Activated B cell treated with CpG ODN at 0.5 μM for 24 hours (primary cell): ENCODE measurements at regions not wholly inside any gene's neighbourhood (a gene's known extent, or its start where the extent isn't known, plus 50 kb on each side); places are given as distances from the start of the nearest gene placed in this dataset.

Source experiments
- ATAC-seq: fragments of 200-7000 bp; cut with Tn5 transposase; one replicate; pipeline ENCODE4 v1.10.0; 2021; ENCODE audit warnings: low read depth, mild to moderate bottlenecking, moderate library complexity
- CTCF ChIA-PET: fragments of 350-600 bp; sonication (Branson Sonifier 250); formaldehyde crosslinking; loops from one replicate; lab custom pipeline; 2021; ENCODE audit warnings: antibody characterized with exemption; lab: Charles Lee
- POLR2A ChIA-PET: fragments of 350-600 bp; sonication (Branson Sonifier 250); formaldehyde crosslinking; loops from one replicate; lab custom pipeline; 2021; ENCODE audit warnings: antibody characterized with exemption; lab: Charles Lee
- DNase-seq: peaks from one replicate; pipeline ENCODE4 v3.0.0; 2022
- H3K27ac Mint-ChIP-seq: one replicate; pipeline ENCODE4 v1.8.0; 2020; ENCODE audit warnings: mixed read lengths
- H3K27me3 Mint-ChIP-seq: one replicate; pipeline ENCODE4 v1.8.0; 2021; ENCODE audit warnings: mixed read lengths
- H3K36me3 Mint-ChIP-seq: one replicate; pipeline ENCODE4 v1.8.0; 2021; ENCODE audit warnings: low read depth, mixed read lengths
- H3K4me1 Mint-ChIP-seq: one replicate; pipeline ENCODE4 v1.8.0; 2021; ENCODE audit warnings: mixed read lengths
- H3K4me3 Mint-ChIP-seq: one replicate; pipeline ENCODE4 v1.8.0; 2020; ENCODE audit warnings: mild to moderate bottlenecking, mixed read lengths
- H3K9me3 Mint-ChIP-seq: one replicate; pipeline ENCODE4 v1.8.0; 2020; ENCODE audit warnings: mixed read lengths
- CTCF ChIP-seq: fragments of 200-600 bp; IDR thresholded peaks from one replicate; pipeline ENCODE4 v1.8.0; 2022; ENCODE audit warnings: antibody characterized with exemption, mild to moderate bottlenecking
- intact Hi-C: fragments of 100-400 bp; cut with micrococcal nuclease; formaldehyde crosslinking; loops from one replicate; pipeline ENCODE4 v1.15.1; 2024

- TF ChIP-seq CTCF, result no peak
- Mint-ChIP-seq H3K9me3 (no peaks in the 10 kb centered on the region), H3K4me1 (peaks cover 14% of the 10 kb centered on the region), H3K36me3 (no peaks in the 10 kb centered on the region), H3K27me3 (peaks cover 17% of the 10 kb centered on the region), H3K4me3 (no peak overlapping the region), H3K27ac (no peak overlapping the region)
- ATAC-seq (no peak), DNase-seq (no peak)
- CTCF ChIA-PET, result no interaction called here
- POLR2A ChIA-PET, result no interaction called here
- intact Hi-C loops, result no loop called here
Observed at GRCh38 chr20:51190783-51191180, 167.9 kb upstream of the KCNG1 start.

DNA sequence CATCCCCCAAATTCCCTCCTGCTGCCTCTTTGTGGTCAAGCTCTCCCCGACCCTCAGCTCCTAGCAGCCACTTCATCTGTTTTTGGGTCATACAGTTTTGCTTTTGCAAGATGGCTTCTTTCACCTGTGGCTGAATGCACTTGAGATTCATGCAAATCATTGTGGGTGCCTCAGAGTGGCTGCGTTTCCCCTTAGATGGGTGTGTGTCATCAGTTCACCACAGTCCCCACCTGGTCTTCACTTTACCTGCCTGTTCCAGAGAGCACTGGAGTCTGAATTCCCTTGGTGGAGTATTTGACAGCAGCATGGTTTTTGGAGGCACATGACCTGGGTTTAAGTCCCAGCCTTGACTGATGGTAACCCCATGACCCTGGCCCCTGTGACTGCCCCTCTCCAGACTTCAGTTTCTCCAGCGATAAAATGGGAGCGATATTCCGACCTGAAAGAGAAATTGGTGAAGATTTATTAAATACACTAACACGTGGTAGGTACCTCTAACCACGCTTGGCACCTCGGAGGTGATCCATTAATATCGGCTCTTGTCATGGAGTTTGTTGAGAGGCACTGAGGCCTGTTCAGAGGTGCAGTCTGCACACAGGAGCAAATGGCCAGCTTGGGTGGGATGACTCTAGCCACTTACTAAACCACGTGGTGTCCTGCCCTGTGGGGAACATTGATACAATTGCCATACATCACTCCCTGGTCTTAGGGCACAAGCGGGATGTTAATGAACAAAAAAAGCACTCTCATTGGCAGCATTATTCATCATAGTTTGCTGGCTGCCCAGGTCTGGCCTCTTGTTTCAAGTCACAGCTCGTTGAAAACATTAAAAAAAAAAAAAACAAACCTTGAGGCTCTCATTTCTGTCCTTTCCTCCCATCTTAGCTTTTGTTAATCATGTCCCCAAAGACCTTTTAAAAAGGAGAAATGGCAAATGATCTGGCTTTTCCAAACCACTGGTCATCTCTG lies 167.2 kb upstream of the KCNG1 start:
- CTCF ChIA-PET, result no interaction called here
- Mint-ChIP-seq H3K27me3 (peaks cover 12% of the 10 kb centered on the region), H3K9me3 (no peaks in the 10 kb centered on the region), H3K36me3 (no peaks in the 10 kb centered on the region), H3K27ac (no peak overlapping the region), H3K4me1 (peaks cover 14% of the 10 kb centered on the region), H3K4me3 (no peak overlapping the region)
- intact Hi-C loops, result no loop called here
- TF ChIP-seq CTCF, result no peak
- ATAC-seq, result no peak
- POLR2A ChIA-PET, result interaction anchor here (0.6 kb wide), 1 partner anchor 126 kb away, joined by 3 read pairs; no protein-coding TSS in a partner anchor
- DNase-seq, result no peak

DNA sequence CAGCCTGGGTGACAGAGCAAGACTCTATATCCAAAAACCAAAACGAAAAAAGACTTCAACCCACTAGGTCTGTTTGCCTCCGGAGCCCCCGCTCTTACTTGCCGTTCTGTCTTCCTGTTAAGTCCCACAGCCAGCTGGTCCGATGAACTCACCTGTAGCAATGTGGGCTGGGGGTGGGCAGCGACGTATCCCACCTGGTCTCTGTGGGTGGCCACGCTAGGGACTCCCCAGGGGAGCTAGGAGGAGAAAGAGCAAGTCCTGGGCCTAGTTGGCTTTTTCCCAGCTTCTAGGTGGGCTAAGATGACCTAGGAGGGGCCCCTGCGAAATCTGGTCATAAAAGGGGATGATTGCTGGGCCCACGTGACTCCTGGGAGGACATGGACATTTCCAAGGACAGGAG lies 166.0 kb upstream of the KCNG1 start:
- ChIA-PET CTCF (no interaction called here), POLR2A (no interaction called here)
- no peak overlapping the region for H3K27ac Mint-ChIP-seq
- H3K27me3 Mint-ChIP-seq, result peaks cover 13% of the 10 kb centered on the region
- ATAC-seq, result no peak
- H3K4me3 Mint-ChIP-seq, result no peak overlapping the region
- intact Hi-C loops, result no loop called here
- H3K4me1 Mint-ChIP-seq, result peaks cover 14% of the 10 kb centered on the region
- no peaks in the 10 kb centered on the region for H3K36me3 Mint-ChIP-seq
- DNase-seq, result no peak
- no peaks in the 10 kb centered on the region for H3K9me3 Mint-ChIP-seq
- no peak for TF ChIP-seq CTCF

- H3K9me3 Mint-ChIP-seq, result no peaks in the 10 kb centered on the region
- H3K36me3 Mint-ChIP-seq, result no peaks in the 10 kb centered on the region
- DNase-seq (no peak), ATAC-seq (no peak)
- CTCF ChIA-PET, result no interaction called here
- no peak for TF ChIP-seq CTCF
- H3K4me3 Mint-ChIP-seq, result no peak overlapping the region
- H3K4me1 Mint-ChIP-seq, result peaks cover 14% of the 10 kb centered on the region
- POLR2A ChIA-PET, result no interaction called here
- intact Hi-C loops, result no loop called here
- H3K27me3 Mint-ChIP-seq, result peaks cover 14% of the 10 kb centered on the region
- no peak overlapping the region for H3K27ac Mint-ChIP-seq
Observed at GRCh38 chr20:51187261-51187660, 164.4 kb upstream of the KCNG1 start.

GRCh38 chr20:51185861-51186260 lies 163.0 kb upstream of the KCNG1 start:
- no peak overlapping the region for H3K4me3 Mint-ChIP-seq
- no peak overlapping the region for H3K27ac Mint-ChIP-seq
- peaks cover 15% of the 10 kb centered on the region for H3K27me3 Mint-ChIP-seq
- H3K4me1 Mint-ChIP-seq, result peaks cover 14% of the 10 kb centered on the region
- ATAC-seq (no peak), DNase-seq (no peak)
- no peaks in the 10 kb centered on the region for H3K9me3 Mint-ChIP-seq
- POLR2A ChIA-PET, result no interaction called here
- H3K36me3 Mint-ChIP-seq, result no peaks in the 10 kb centered on the region
- intact Hi-C loops, result no loop called here
- CTCF ChIA-PET, result no interaction called here
- no peak for TF ChIP-seq CTCF
